ENCODE measurements at regions not wholly inside any gene's neighbourhood (a gene's known extent, or its start where the extent isn't known, plus 50 kb on each side); places are given as distances from the start of the nearest gene placed in this dataset.
"Not testable (repeated sequence)": the region's sequence is repeated elsewhere in the genome, so short reads cannot be mapped to it uniquely, and the experiment has no call there.

- Histone ChIP-seq H3K4me1 (no peaks in the 10 kb centered on the region), H3K27me3 (no peaks in the 10 kb centered on the region), H3K36me3 (no peaks in the 10 kb centered on the region), H3K4me3 (no peak overlapping the region), H3K9me3 (no peaks in the 10 kb centered on the region), H3K27ac (no peak overlapping the region)
- no peak for TF ChIP-seq POLR2A (IDR thresholded peaks at IDR 0.05)
- TF ChIP-seq POLR2AphosphoS5 (IDR thresholded peaks at IDR 0.05): no peak
- no peak for TF ChIP-seq CTCF (IDR thresholded peaks at IDR 0.05)
- intact Hi-C loops (cut with DNase I; ENCODE audit: low total_unique reads): no loop called here
- DNase-seq (ENCODE audit: low spot score in 2 of 2): no peak
Measured at GRCh38 chr1:235054466-235054865, 74.2 kb downstream of the TOMM20 start.

- Histone ChIP-seq H3K27ac (no peak overlapping the region), H3K4me1 (no peaks in the 10 kb centered on the region), H3K4me3 (no peak overlapping the region), H3K27me3 (no peaks in the 10 kb centered on the region), H3K9me3 (no peaks in the 10 kb centered on the region), H3K36me3 (no peaks in the 10 kb centered on the region)
- intact Hi-C loops (cut with DNase I; ENCODE audit: low total_unique reads): no loop called here
- no peak for TF ChIP-seq CTCF (IDR thresholded peaks at IDR 0.05)
- no peak for TF ChIP-seq POLR2AphosphoS5 (IDR thresholded peaks at IDR 0.05)
- TF ChIP-seq POLR2A (IDR thresholded peaks at IDR 0.05): no peak
- DNase-seq (ENCODE audit: low spot score in 2 of 2): no peak
Measured at GRCh38 chr1:235052067-235053008, 76.3 kb downstream of the TOMM20 start.

GRCh38 chr1:235051521-235051920, 77.1 kb downstream of the TOMM20 start:
- Histone ChIP-seq H3K36me3 (no peaks in the 10 kb centered on the region), H3K27me3 (no peaks in the 10 kb centered on the region), H3K9me3 (no peaks in the 10 kb centered on the region), H3K4me1 (no peaks in the 10 kb centered on the region), H3K27ac (no peak overlapping the region), H3K4me3 (no peak overlapping the region)
- no peak for TF ChIP-seq POLR2AphosphoS5 (IDR thresholded peaks at IDR 0.05)
- TF ChIP-seq POLR2A (IDR thresholded peaks at IDR 0.05): no peak
- TF ChIP-seq CTCF (IDR thresholded peaks at IDR 0.05): no peak
- intact Hi-C loops (cut with DNase I; ENCODE audit: low total_unique reads): no loop called here
- no peak for DNase-seq (ENCODE audit: low spot score in 2 of 2)

- Histone ChIP-seq H3K4me1 (no peaks in the 10 kb centered on the region), H3K27me3 (no peaks in the 10 kb centered on the region), H3K27ac (no peak overlapping the region), H3K36me3 (no peaks in the 10 kb centered on the region), H3K9me3 (no peaks in the 10 kb centered on the region), H3K4me3 (no peak overlapping the region)
- no peak for TF ChIP-seq CTCF (IDR thresholded peaks at IDR 0.05)
- no peak for TF ChIP-seq POLR2AphosphoS5 (IDR thresholded peaks at IDR 0.05)
- TF ChIP-seq POLR2A (IDR thresholded peaks at IDR 0.05): no peak
- DNase-seq (ENCODE audit: low spot score in 2 of 2): no peak
- intact Hi-C loops (cut with DNase I; ENCODE audit: low total_unique reads): no loop called here
Measured at GRCh38 chr1:235050911-235051360, 77.7 kb downstream of the TOMM20 start.

- H3K27me3 ChIP-seq; H3K4me3 ChIP-seq; H3K9me3 ChIP-seq; H3K4me1 ChIP-seq; H3K36me3 ChIP-seq; intact Hi-C loops (cut with DNase I; ENCODE audit: low total_unique reads); DNase-seq (ENCODE audit: low spot score in 2 of 2): not testable (repeated sequence)
- peak overlapping the region in 1 of 2 donors; percentile 1 for H3K27ac ChIP-seq
Measured at GRCh38 chr1:235049716-235050378, 78.8 kb downstream of the TOMM20 start.

Measured in breast epithelium (tissue), 4 donors.